NCI-H128 (cell line): ENCODE measurements at regions not wholly inside any gene's neighbourhood (a gene's known extent, or its start where the extent isn't known, plus 50 kb on each side); places are given as distances from the start of the nearest gene placed in this dataset.
"Not testable (repeated sequence)": the region's sequence is repeated elsewhere in the genome, so short reads cannot be mapped to it uniquely, and the experiment has no call there.

Source experiments
- DNase-seq: peaks from one replicate; lab custom pipeline; 2025; ENCODE audit not compliant: unreplicated experiment; lab: John Stamatoyannopoulos, UW

DNA sequence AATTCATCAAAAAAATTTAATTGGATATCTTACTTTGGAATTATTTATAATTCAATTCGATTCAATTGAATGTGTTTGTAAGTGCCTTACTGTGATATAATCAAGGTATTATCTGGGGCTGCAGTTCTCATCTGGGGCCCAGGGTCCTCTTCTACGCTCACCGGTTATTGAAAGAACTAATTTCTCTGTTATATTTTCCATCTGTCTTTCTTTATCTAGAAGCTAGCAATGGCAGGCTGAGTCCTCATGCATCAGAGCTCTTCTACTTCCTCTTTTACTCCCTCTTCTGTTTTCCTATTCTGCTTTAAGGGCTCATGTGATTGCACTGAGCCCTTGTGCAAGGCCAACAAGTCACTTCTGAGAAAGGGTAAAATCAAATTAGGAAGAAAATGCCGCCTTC lies 315.6 kb downstream of the RAD51AP2 start:
- DNase-seq: not testable (repeated sequence)

GRCh38 chr2:17199741-17200140 lies 318.5 kb downstream of the RAD51AP2 start:
- DNase-seq: no peak

DNA sequence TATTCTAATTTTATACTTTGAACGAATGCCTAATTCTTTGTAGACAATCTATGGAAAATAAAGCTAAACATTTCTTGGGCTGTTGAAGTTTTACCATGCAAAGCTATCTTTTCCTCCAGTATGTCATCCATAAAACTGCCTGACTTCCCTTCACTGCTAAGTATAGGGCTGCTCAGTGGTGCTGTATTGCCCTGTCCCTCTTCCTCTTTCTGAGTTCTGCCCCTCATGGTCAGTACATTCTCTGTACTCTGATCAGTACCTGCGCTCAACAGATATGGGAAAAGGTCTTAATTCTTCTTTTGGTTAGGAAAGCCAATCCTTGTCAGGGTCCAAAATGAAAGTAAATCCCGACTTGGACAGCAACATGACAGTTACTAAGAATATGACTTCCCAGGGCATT lies 321.9 kb downstream of the RAD51AP2 start:
- no peak for DNase-seq

DNA sequence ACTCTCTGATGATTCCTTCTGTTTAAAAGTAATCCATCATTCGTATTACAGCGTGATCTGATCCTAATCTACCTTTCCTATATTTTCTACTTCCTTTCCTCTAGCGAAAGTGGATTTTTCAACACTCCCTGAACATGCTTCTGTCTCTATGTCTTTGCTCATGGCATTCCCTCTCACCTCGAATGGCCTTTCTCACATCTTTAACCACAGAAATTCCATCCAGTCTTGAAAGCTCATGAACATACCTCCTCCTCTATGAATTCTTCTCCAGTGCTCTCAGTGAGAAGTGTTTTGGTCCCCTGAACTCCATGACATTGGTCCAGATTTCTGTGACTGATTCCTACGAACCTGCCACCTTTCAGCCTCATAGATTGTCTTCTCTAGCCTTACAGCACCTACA lies 323.2 kb downstream of the RAD51AP2 start:
- DNase-seq: no peak

DNA sequence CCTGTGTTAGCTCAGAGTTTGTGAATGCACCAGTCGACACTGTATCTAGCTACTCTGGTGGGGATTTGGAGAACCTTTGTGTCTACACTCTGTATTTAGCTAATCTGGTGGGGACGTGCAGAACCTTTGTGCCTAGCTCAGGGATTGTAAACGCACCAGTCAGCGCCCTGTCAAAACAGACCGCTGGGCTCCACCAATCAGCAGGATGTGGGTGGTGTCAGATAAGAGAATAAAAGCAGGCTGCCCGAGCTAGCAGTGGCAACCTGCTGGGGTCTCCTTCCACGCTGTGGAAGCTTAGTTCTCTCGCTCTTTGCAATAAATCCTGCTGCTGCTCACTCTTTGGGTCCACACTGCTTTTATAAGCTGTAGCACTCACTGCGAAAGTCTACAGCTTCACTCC lies 324.2 kb downstream of the RAD51AP2 start:
- no peak for DNase-seq

DNA sequence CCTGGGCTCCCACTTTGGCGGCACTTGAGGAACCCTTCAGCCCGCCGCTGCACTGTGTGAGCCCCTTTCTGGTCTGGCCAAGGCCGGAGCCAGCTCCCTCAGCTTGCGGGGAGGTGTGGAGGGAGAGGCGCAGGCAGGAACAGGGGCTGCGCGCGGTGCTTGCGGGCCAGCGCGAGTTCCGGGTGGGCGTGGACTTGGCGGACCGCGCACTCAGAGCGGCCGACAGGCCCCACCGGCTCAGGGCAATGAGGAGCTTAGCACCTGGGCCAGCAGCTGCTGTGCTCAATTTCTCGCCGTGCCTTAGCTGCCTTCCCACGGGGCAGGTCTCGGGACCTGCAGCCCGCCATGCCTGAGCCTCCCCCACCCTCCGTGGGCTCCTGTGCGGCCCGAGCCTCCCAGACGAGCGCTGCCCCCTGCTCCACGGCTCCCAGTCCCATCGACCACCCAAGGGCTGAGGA lies 324.8 kb downstream of the RAD51AP2 start:
- not testable (repeated sequence) for DNase-seq

GRCh38 chr2:17191223-17191622 lies 327.0 kb downstream of the RAD51AP2 start:
- no peak for DNase-seq

- DNase-seq: no peak
Measured at GRCh38 chr2:17190527-17190926, 327.7 kb downstream of the RAD51AP2 start.

GRCh38 chr2:17188721-17189120 lies 329.5 kb downstream of the RAD51AP2 start:
- DNase-seq: no peak

DNA sequence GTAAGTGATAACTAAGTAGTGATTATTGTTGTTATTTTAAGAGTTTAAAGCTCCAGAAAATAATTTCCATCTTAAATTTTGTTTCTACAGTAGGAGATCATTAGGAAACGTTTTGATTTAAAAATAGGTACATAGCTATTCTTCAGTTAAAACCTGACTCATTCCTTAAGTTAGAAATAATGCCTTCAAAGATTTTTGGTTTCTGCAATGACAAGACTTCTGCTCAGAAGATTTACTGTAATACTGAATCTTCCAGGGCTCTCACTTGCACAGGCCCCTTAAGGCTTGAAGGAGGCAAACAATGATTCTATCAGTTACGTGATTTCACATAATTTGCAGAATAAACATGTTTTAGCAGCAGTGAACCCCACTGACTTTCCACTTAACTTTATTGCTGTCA lies 333.7 kb downstream of the RAD51AP2 start:
- DNase-seq: no peak

- DNase-seq: no peak
Measured at GRCh38 chr2:17182399-17182798, 335.8 kb downstream of the RAD51AP2 start.

DNA sequence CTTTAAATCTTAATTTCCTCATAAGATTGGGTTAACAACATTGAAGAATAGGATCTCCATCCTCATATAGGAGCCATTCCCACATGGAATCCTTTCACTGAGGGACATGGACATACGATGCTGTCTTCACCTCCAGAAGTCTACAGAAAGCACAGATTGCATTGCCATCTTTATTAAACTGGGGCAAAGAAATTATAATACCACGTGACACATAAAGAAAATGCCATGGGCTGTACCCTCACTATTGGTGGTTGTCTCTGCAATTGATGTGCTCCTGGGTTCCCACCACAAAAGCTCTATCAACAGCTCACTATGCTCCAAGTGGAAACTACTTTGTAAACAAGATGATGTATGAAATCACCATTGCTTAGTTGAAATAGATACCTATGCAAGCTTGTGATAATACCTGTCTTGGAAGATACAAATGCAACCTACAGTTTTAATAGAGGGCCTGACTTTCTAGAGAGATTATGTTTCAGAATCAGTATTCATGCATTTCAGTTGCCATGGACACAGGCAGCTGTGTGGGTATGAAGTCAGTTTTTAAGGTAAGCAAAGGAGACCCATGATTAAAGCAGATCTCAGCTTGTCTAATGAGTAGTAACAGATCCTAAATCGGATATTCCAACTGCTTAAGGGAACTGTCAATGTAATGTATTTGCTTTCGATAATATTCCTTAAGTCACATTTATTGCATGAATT lies 337.0 kb downstream of the RAD51AP2 start:
- DNase-seq: no peak

- DNase-seq: no peak
Measured at GRCh38 chr2:17179145-17179808, 339.0 kb downstream of the RAD51AP2 start.

DNA sequence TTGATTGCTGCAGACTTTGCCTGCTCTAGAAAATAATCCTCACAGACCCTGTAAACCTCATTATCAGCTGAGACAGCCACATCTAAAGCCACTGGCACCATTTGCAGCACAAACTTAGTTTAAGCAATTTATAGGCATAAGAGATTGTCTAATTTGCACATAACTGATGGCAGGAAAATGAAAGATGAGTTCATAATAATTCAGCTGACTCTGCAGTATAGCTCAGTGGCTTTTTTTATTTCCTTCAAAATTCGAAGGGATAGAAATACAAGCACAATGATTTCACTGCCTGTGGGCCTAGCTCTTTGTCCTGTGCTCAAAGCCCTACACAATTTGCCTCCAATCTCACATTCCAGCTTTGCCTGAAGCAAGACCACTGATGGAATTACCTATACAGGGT lies 341.2 kb downstream of the RAD51AP2 start:
- DNase-seq: no peak

DNA sequence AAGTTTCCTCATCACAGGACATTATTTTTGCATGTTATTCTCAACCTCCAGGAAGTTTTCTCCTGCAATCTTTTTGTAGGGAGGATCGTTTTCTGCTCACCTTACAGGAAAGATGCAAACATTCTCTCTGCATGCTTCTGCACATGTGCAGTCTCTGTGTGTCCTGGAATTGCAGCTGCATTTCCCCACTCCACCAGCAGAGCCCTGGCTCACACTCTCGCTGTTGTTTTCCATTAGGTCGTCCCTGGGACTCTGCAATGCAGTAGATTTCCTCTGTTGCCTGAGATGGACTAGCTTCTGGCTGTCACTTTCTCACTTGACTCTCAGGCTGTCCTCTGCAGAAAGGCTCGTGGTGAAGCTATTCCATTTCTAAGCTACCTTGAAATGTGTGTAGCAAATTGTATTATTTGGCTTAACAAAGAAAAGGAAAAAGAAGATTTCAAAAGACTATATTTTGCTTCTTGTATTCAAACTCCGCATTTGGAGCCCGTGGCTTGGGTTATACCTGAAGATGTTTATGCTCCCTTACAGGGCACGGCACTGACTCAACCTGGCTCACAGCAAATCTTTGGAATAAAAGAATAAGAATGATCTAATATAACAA lies 346.7 kb downstream of the RAD51AP2 start:
- DNase-seq: no peak

DNA sequence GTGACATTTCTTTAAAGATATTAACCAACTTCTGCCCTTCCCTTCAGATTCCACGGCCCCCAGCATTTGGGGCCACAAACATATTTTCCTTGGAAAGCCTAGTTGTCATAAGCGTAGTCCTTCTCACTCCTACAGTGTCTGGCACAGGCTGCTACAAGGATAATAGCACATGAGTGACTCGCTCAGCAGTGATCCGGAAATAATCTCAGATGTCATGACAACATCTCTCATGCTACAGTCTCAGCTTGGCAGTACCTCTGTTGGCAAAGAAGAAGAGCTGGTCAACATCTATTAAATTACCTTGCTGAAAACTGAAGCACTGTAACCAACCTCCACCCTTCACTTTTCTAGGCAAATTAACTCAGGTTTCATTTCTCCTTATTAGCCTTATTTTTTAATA lies 351.7 kb downstream of the RAD51AP2 start:
- no peak for DNase-seq

GRCh38 chr2:17164550-17164949 lies 353.7 kb downstream of the RAD51AP2 start:
- no peak for DNase-seq

DNA sequence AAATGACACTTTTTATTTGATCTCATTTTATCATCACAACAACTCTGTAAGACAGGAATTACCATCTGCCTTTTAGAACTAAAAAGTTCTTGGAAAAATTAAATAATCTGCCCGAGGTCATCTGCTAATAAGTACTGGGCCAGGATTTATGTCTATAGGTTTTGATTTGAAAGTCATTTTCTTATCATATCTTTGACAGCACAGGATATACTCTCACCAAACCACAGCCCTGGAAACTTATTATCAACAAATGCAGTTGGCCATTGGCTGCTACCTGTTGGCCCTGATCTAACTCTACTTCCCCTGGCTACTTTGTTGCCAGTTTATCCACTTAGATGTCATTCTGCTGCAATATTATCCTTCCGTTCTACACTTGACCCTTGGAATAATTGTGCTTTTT lies 354.6 kb downstream of the RAD51AP2 start:
- DNase-seq: no peak

- DNase-seq: no peak
Measured at GRCh38 chr2:17162713-17163112, 355.5 kb downstream of the RAD51AP2 start.

DNA sequence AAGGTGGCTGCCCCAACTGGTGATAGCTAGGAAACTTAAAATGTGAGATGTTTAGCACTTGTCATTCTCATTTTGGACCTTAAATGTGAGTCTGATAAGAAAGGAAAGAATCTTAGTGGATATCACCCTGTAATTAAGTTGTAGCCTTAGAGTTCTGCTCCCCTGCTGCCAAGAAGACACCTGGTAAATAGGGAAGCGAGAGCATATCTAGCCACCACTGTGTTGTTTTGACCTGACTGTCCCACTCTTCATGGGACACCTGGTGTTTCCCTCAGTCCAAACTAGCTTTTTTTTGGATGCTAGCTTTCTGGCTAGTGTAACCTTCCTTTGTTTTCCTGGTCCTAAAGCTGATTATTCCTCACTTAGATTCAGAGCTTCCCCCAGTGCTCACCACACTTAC lies 357.6 kb downstream of the RAD51AP2 start:
- DNase-seq: no peak

GRCh38 chr2:17156086-17156485 lies 362.2 kb downstream of the RAD51AP2 start:
- no peak for DNase-seq

DNA sequence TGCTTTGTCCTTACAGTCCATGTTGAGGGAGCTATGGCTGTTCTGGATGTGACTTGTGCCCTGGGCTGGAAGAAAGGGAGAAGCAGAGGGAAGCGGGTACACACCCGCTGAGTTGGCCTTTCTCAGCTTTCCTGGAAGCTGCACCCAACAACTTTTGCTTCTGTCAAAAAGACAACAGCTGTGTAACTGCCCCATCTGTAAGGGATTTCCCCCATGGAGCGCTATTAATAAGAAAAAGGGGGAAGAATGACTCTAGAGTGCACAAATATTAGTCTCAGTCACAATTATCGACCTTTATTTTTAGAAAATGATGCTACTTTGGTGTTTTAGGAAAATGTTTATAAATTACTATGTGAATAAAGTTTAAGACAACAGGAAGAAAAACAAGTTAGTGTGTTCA lies 368.3 kb downstream of the RAD51AP2 start:
- no peak for DNase-seq
